GM21381 (cell line): ENCODE measurements at regions not wholly inside any gene's neighbourhood (a gene's known extent, or its start where the extent isn't known, plus 50 kb on each side); places are given as distances from the start of the nearest gene placed in this dataset.

Experiments
- ATAC-seq: cut with Tn5 transposase; IDR thresholded peaks from one replicate; pipeline ENCODE4 v1.9.1; 2021; ENCODE audit warnings: mild to moderate bottlenecking, moderate library complexity; ENCODE audit not compliant: unreplicated experiment

DNA sequence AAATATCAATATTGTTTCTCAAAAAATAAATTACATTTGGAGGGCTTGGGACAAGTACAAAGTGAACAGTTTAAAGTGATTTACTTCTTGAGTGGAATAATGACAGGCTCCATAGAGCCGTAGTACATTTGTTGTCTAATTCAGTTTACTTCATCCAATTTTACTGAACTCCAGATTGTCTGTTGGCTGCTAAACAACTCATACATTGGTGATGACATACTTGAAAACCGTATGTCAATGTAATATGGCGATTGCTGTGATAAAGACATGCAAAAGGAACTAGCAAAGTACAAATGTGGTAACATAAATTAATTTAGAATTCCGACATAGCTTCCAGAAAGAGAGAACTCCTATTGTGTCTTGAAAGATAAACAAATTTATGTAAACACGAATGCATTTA lies 1197.5 kb upstream of the CDH18 start:
- ATAC-seq, result no peak

DNA sequence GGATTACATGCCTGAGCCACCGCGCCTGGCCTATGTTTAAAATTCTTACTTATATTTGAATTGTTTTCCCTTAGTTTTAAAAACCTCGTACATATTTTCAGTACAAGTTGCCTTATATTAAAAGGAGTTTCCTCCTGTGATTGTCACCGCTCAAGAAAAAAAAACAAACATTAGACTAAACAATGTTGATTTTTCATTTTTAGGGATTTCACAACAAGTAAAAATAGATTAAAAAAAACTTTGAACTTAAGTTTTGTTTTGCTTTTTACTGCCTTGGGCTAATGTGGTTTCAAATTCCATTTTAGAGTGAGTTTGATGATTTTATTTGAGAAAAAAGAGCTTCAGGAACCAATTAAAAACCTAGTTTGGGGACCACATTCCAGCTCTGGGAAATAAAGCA lies 1196.6 kb upstream of the CDH18 start:
- no peak for ATAC-seq

DNA sequence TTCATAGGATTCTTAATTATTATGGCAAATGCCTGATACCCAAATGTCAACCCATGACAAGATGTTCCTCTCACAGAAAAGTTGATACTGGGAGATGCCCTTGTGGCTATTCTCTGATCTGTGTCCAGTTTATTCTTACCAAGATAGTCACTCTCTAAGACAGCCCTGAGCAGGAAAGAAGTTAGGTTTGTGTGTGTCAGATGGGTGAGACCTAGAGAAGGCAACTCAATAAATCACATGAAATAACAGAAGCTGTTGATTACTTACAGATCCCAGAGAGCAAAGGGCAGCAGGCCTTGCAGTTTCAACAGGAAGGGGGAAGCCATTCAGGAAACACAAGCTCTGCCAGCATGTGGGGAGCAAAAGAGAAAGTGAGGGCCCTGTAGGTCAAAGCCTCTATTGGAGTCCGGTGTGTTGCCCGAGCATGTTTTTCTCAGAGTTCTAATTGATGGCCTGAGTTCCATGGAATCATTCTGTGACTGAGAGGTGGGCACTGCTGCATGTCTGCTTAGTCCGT lies 1193.7 kb upstream of the CDH18 start:
- ATAC-seq, result no peak

DNA sequence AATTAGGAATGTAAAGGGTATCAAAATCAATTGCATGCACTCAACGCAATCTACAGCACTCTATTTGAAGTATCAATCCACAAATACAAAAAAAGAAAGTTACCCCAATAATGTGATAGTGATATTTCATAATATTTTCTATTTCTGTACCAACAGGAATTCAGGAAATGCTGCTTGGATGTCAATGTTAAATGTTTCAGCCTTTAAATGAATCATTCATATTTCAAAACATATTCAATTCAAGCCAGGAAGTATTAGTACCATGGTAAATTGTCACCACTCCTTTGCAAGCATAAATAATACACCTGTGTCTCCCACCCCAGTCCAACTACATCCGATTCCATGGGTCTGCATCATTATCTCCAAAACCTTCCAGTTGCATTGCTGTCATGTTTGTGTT lies 1185.5 kb upstream of the CDH18 start:
- ATAC-seq, result no peak

DNA sequence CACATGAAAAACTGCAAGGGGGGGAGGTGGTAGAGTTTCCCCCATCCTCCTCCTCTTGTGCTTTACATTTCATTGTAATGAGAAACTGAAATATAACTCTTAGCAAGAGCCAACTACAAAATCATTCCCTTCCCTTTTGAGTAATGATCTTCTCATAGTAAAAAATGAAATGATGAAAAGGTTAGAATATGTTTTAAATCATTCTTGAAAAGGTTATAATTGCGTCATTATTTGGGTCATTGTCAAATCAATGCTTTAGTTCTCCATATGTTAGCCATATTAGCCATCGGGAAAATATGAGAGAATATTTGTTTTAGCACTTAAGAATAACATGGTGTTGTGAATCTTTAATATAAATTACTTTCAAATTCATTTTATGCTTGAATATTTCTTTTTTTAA lies 1185.0 kb upstream of the CDH18 start:
- no peak for ATAC-seq

DNA sequence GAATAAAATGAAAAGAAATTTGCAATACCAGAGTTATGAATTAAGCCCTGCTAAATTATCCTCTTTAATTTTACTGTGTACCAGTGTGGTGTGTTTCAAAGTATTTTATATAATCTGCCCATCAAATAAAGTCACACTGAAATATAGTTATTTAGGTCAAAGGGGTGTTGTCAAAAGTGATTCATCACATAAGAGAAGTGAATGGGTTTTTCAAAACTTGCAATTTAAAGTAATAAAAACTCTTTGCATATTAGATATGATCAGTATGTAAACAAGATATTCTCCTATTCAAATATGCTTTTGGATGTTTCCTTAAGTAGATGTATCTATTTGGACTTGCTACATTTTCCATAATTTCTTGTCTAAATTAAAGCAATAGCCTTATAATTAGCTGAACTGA lies 1183.0 kb upstream of the CDH18 start:
- no peak for ATAC-seq

DNA sequence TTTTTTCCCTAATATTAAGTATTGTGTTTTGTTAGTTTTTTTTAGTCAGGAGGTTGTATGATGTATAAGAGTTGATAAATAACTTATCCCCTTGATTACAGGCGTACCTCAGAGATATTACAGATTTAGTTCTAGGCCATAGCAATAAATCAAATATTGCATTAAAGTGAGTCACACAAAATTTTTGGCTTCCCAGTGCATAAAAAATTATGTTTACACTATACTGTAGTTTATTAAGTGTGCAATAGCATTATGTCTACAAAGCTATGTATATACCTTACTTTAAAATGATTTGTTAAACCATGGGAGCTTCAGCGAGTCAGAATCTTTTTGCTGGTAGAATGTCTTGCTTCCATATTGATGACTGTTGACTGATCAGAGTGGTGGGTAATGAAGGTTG lies 1180.6 kb upstream of the CDH18 start:
- no peak for ATAC-seq

DNA sequence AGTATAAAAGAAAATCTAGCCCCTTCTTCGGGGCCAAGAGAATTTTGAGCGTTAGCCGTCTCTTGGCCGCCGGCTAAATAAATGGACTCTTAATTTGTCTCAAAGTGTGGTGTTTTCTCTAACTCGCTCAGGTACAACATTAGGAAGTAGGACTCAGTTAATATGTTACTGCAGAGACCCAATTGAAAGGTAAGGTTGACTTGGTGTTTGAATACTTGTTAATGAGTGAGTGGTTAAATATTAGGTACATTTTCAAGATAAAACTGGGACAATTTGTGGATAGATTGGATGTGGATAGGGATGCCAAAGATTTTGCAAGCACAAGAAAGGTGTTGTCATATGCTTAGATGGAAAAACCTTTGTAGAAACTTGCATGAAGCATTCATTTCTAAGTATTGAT lies 1177.3 kb upstream of the CDH18 start:
- no peak for ATAC-seq

DNA sequence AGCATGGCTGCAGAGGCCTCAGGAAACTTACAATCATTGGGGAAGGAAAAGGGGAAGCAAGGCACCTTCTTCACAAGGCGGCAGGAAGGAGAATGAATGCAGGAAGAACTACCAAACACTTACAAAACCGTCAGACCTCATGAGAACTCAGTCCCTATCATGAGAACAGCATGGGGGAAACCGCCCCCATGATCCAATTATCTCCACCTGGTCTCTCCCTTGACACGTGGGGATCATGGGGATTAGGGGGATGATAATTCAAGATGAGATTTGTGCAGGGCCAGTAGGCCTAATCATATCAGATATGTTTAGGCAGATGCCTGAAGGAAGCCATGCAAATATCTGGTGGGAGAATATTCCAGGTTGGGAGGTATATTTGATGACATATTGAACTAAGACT lies 1176.4 kb upstream of the CDH18 start:
- no peak for ATAC-seq

DNA sequence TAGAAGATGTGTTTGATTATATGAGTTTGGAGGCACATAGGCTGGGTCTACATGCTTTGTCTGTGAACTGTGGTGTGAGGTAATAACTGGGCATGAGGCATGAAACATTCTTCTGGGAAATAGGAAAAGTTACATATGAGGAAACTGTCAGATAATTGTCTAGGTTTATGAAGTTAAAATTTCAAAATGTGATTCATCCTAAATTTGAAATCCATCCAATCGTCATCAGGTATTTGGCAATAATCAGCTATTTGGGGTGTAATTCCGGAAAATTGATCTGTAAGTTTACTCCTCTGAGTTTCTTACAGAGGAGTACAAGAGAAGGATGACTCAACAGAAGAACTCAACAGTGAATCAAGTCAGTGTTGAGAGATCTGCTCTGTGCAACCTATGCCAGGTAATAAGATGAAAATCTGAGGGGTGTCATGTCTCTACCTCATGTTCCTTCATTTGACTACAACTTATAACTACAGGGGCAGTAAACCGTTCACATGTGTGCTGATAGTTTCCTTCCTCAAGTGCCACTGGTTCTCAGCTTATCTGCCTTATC lies 1171.6 kb upstream of the CDH18 start:
- ATAC-seq, result no peak

DNA sequence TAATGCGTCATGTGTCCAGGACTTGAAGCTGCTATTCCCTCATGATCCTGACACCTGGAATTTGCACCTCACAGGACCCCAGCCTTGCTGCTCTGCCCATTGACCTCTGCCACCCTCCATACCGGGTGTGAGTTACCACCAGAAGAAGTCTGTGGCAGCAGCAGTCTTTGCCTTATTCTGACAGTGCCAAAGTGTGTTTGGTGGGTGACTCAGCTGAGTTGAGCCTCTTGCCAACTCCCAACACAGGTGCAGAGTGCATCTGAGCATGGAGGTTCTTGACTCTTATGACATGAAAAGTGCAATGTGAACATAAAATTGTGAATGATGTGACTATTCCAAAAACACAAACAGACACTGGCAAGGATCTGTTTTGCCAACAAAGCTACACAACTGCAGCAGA lies 1166.5 kb upstream of the CDH18 start:
- ATAC-seq, result no peak

DNA sequence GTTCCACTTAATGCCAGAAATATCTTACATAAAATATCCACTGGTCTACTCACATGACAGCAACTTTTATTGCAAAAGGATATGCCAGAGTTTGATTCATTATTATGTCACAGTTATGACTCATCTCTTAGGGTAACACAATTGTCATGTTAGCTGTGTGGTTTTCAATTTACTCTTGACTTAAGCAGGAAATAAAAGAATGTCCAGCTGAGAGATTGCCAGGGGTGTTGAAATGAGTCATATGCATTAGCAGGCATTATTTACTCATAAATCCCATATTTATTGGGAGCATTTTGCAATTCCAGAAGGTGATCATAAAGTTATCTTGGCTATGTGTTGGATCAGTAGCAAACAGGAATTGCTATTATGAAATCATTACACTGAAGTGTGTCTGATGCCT lies 1164.6 kb upstream of the CDH18 start:
- ATAC-seq, result no peak

DNA sequence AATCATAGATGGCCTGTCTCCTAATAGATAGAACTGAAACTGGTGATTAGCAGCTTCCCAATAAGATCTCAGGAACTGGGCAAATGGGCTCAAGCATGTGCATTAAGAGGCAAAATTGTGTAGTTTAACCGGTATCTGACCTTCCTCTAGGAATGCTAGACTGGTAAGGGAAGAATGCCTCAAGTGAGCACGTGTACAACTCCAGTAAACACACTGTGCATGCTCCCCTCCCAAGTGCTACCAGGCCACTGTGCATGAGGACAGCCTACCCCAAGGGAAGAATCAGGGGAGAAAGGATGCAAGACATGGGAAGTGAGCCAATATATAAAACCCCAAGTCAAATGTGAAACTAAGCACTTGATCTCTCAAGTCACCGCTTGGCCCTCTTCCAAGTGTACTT lies 1157.4 kb upstream of the CDH18 start:
- ATAC-seq, result no peak

DNA sequence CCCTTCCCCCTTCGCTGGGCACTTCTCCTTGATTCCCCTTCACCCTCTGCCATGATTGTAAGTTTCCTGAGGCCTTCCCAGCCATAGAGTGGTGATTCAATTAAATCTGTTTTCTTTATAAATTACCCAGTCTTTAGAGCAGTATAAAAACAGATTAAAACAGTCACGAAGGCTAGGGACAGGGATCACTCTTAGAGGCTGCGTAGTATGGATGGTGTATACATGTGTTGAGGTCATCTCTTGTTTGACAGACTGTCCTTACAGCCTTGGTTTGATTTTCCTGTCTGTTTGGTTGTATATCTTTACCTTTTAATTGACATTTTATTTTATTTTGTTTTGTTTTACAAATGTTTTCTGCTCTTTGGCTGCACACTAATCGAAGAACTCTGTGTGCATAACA lies 1155.7 kb upstream of the CDH18 start:
- ATAC-seq, result no peak

DNA sequence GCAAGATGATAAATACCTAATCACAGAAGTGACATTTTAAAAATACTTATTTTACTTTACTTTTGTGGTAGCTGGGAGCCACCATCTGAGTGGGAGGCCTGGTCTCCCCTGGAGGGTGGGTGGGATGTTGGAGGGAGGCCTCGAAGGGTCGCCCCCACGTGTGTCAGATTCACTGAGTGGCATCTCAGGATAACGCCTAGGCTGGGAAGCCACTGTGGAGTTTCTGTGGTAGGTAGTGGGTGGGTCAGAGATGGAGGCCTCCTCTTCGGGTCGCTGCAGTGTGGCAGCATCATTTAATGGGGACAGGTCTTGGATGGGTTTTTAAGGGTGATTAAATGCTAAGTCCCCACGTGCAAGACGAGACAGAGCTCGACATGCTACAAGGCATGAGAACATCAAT lies 1154.8 kb upstream of the CDH18 start:
- ATAC-seq, result no peak

DNA sequence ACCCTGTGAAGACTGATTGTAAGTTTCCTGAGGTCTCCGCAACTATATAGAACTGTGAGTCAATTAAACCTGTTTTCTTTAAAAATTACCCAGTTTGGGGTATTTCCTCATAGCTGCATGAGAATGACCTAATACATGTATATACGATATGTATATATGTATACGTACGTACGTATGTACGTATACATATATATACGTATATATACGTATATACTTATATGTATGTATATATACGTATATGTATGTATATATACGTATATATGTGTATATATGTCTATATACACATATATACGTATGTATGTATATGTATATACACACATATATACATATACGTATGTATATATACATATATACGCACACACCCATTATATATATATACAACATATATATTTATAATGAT lies 1153.0 kb upstream of the CDH18 start:
- ATAC-seq, result no peak

DNA sequence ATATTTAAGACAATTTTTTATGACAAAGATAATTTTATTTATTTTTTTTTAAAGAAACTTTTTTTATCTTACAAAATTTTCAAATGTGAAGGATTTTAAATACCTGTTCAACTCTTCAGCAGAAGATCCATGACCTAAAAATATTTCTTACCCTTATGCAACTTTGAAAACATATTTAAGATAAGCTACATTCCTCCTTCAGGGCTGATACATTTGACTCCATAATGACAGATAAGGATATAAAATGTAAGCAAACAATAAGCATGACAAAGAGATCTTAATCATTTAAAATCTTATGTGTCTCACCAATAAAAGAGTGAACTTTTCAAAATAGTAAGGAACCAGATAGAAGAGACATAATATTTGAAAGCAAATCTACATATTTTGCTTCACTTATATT lies 1138.2 kb upstream of the CDH18 start:
- no peak for ATAC-seq

DNA sequence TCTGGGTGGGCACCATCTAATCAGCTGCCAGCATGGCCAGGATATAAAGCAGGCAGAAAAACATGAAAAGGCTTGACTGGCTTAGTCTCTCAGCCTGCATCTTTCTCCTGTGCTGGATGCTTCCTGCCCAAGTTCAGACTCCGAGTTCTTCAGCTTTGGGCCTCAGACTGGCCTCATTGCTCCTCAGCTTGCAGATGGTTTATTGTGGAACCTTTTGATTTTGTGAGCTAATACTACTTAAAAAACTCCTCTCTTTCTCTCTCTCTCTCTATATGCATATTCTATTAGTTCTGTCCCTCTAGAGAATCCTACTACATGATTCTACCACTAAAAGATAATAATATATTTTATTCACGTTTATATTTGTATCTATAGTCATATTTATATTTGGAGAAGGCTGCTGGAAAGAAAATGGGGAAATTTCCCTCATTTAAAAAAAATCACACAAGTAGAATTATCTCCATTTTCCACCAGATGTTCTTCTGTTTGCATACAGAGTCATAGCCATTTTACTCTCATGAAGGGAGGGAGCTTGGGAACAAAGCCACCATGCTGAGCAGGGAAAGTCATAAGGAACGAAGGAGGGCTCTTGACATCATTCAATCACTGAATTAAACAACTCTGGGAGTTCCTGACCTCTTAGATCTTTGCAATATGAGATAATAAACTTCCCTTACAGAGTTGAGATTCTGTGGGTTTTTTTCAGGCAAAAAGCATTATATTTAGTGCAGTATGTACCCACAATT lies 1137.4 kb upstream of the CDH18 start:
- ATAC-seq, result no peak

DNA sequence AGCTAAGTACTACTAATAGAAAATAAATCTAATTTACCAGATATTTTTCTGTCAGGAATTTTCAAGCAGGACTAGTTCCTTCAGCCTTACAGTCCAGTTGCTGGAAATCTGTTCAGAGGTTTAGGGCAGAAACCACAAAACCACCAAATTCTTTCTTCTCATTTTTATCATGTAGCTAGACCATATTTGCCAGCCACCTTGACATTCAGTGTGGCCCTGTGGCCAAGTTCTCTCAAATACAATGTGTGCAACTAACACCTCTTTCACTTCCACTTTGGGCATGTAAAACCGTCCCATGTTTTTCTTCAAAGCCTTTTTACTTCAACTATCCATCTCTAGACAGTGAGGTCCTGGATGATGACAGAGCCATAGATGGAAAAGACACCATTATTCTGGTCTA lies 1133.2 kb upstream of the CDH18 start:
- ATAC-seq, result no peak

DNA sequence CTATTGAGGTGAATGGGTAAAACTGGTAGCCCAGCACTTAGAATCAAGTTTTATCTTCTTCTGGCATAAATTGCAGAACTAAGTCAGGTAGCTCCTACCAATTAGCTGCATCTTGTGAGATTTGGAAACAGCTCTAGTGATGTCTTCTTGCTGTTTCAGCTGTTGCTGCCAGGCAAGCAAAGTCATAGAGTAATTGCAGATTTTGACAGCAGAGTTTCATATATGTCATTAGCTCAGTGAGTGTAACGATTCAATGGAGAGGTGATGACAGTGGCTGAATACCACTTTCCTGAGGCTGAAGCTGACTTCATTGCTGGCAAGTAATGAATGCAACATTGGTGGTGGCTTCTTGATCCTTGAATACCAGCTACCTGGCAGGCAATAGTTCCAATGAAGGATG lies 1109.7 kb upstream of the CDH18 start:
- ATAC-seq, result no peak

DNA sequence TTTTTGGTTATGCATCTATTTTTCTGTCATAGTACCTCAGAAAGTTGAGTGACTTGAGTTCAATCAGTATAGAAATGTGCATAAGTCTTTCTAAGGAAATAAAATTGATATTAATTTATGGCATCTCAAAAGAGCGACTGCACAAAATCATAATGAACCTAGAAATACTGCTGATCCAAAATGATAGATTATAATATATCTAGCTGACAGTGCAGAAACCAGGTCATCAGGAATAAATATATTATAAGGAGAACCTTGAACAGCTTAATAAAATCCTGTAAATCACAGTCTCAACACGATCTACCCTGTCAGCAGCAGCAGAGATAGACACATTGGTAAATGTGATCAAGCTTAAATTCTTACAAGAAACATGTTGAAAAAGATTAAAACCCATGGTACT lies 1106.6 kb upstream of the CDH18 start:
- ATAC-seq, result no peak

DNA sequence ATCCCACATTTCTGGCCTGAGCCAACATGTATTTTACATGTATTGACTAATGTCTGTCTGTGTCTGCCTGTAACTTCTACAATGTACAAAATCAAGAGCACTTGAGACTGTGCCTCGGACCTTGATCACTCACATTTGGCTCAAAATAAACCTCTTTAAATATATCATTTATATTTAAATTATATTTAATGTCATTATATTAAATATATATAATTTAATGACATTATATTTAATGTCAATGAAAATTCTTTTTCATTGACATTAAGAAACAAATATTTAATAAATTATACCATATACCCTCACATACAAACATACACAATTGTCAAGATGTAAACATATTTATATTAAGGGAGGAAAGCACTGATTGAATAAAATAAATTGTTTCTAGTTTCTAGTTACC lies 1099.8 kb upstream of the CDH18 start:
- no peak for ATAC-seq

DNA sequence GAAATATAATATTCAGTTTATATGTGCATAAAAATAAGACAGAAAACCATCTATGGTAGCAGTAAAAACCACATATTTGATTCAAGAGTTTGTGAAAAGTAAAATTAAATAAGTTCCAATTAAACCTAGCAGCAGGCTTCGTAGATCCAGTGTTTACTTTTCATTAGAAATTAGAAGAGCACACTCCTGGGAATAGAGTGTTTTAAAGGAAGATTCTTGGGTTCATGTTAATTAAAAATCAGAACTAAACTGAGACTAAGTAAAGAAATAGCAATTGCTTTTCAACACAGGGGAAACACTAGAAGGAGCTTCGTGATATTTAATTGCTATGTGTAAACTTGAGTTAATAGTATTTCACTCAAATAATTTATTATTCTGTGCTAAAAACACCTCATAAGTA lies 1097.8 kb upstream of the CDH18 start:
- no peak for ATAC-seq
